HCT116 (cell line): ENCODE measurements at regions not wholly inside any gene's neighbourhood (a gene's known extent, or its start where the extent isn't known, plus 50 kb on each side); places are given as distances from the start of the nearest gene placed in this dataset.

Experiments
- ATAC-seq: fragments of 200-7000 bp; cut with Tn5 transposase; 2 replicates; pipeline ENCODE4 v1.9.1; 2020; ENCODE audit warnings: mild to moderate bottlenecking, moderate library complexity
- BruUV-seq: library from RNA; stranded (reverse); fragments of 400-500 nt; replicated peaks from 2 replicates; lab custom pipeline; 2021; lab: Mats Ljungman, UMichigan
- CTCF ChIA-PET: fragments of 300-600 bp; sonication (Branson Sonifier 250); formaldehyde crosslinking; loops from one replicate; lab custom pipeline; 2021; ENCODE audit warnings: antibody characterized with exemption; lab: Charles Lee
- POLR2A ChIA-PET: fragments of 300-600, 350-600 bp; sonication (Branson Sonifier 250); formaldehyde crosslinking; loops from one replicate; lab custom pipeline; 2021; ENCODE audit warnings: antibody characterized with exemption; lab: Charles Lee
- RAD21 ChIA-PET, 2 experiments: fragments of 300-600 bp; sonication (Branson Sonifier 250); formaldehyde crosslinking; loops; one replicate each; lab custom pipeline; 2023; ENCODE audit warnings: low total read pairs in 2 of 2; ENCODE audit not compliant: uncharacterized antibody in 2 of 2, unreplicated experiment in 2 of 2, low non-redundant PET in 1 of 2; lab: Charles Lee
- DNase-seq: peaks from one replicate; pipeline ENCODE4 v3.0.0-alpha.2; 2010; ENCODE audit warnings: low read depth, low spot score
- H2AFZ ChIP-seq: fragments of 200-600 bp; shearing (Covaris generic), sonication (generic); 2 replicates; pipeline ENCODE4 v1.6.1; 2017; ENCODE audit warnings: low read depth, mixed run types, mixed read lengths, antibody characterized with exemption, low read length; ENCODE audit not compliant: poor library complexity, severe bottlenecking
- H3K27ac ChIP-seq: 2 replicates; pipeline ENCODE4 v1.5.1; 2012; ENCODE audit warnings: low read depth, low read length
- H3K27me3 ChIP-seq: fragments of 200-600 bp; sonication (generic); 2 replicates; pipeline ENCODE4 v1.6.1; 2016; ENCODE audit warnings: mixed run types, low read length, mixed read lengths; ENCODE audit not compliant: insufficient read depth
- H3K36me3 ChIP-seq, 2 experiments: fragments of 200-500 bp in 1 of 2; fragments of 200-600 bp in 1 of 2; sonication (Bioruptor generic) in 1 of 2; sonication (generic) in 1 of 2; 2 replicates each; pipeline versions ENCODE4 v1.5.1 to v1.6.1; 2014 to 2016; ENCODE audit warnings: low read length in 2 of 2, inconsistent platforms in 1 of 2, mixed read lengths in 1 of 2, mixed run types in 1 of 2; ENCODE audit not compliant: insufficient read depth in 2 of 2, control insufficient read depth in 1 of 2
- H3K4me1 ChIP-seq, 2 experiments: fragments of 200-600 bp in 1 of 2; sonication (generic) in 1 of 2; 2 replicates each; pipeline versions ENCODE4 v1.5.1 to v1.6.1; 2012 to 2017; ENCODE audit warnings: low read length in 2 of 2, inconsistent platforms in 1 of 2, mild to moderate bottlenecking in 1 of 2, mixed read lengths in 1 of 2, mixed run types in 1 of 2, moderate library complexity in 1 of 2; ENCODE audit not compliant: insufficient read depth in 2 of 2, control insufficient read depth in 1 of 2
- H3K4me2 ChIP-seq: fragments of 200-600 bp; sonication (generic); 2 replicates; pipeline ENCODE4 v1.6.1; 2017; ENCODE audit warnings: mixed run types, low read length, mixed read lengths
- H3K4me3 ChIP-seq, 2 experiments: fragments of 200-600 bp in 1 of 2; sonication (generic) in 1 of 2; replicated peaks in 1 of 2; 2 replicates each; pipeline ENCODE4 v1.5.1; 2011 to 2016; ENCODE audit warnings: low read length in 2 of 2, control low read depth in 1 of 2, low read depth in 1 of 2, mild to moderate bottlenecking in 1 of 2, mixed read lengths in 1 of 2, mixed run types in 1 of 2
- H3K79me2 ChIP-seq: fragments of 200-600 bp; sonication (generic); 2 replicates; pipeline ENCODE4 v1.6.1; 2017; ENCODE audit warnings: mild to moderate bottlenecking, mixed run types, low read length, moderate library complexity, mixed read lengths; ENCODE audit not compliant: insufficient read depth
- H3K9ac ChIP-seq: fragments of 200-600 bp; sonication (generic); 2 replicates; pipeline ENCODE4 v1.6.1; 2016; ENCODE audit warnings: low read length, mixed read lengths
- H3K9me2 ChIP-seq: fragments of 200-600 bp; sonication (generic), shearing (Covaris generic); 2 replicates; pipeline ENCODE4 v1.6.1; 2017; ENCODE audit warnings: mixed run types, mild to moderate bottlenecking, moderate library complexity; ENCODE audit not compliant: insufficient read depth
- H3K9me3 ChIP-seq, 2 experiments: fragments of 200-500 bp in 1 of 2; fragments of 200-600 bp in 1 of 2; sonication (Bioruptor generic) in 1 of 2; sonication (generic) in 1 of 2; 2 replicates each; pipeline ENCODE4 v1.6.1; 2014 to 2017; ENCODE audit warnings: low read length in 2 of 2, mixed read lengths in 2 of 2, inconsistent platforms in 1 of 2, low read depth in 1 of 2, mild to moderate bottlenecking in 1 of 2, mixed run types in 1 of 2, moderate library complexity in 1 of 2; ENCODE audit not compliant: control insufficient read depth in 1 of 2, insufficient read depth in 1 of 2
- H4K20me1 ChIP-seq: fragments of 200-600 bp; sonication (generic), shearing (Covaris generic); 2 replicates; pipeline ENCODE4 v1.6.1; 2017; ENCODE audit warnings: mixed run types, mild to moderate bottlenecking, moderate library complexity; ENCODE audit not compliant: insufficient read depth
- CBX3 ChIP-seq: IDR thresholded peaks from 2 replicates; pipeline ENCODE4 v1.6.1; 2012; ENCODE audit warnings: low read depth
- CEBPB ChIP-seq: IDR thresholded peaks from 2 replicates; pipeline ENCODE4 v1.6.1; 2012; ENCODE audit warnings: low read depth
- CTCF ChIP-seq, 3 experiments: fragments of 200-600 bp in 1 of 3; sonication (generic) in 1 of 3; IDR thresholded peaks in 2 of 3; conservative IDR thresholded peaks in 1 of 3; 2 replicates each; pipeline ENCODE4 v1.5.1; 2012 to 2017; ENCODE audit warnings: low read depth in 2 of 3, low read length in 2 of 3, antibody characterized with exemption in 1 of 3, borderline replicate concordance in 1 of 3, control low read depth in 1 of 3, mild to moderate bottlenecking in 1 of 3, mixed read lengths in 1 of 3, mixed run types in 1 of 3, moderate library complexity in 1 of 3; ENCODE audit not compliant: insufficient read depth in 1 of 3
- ELF1 ChIP-seq: IDR thresholded peaks from 2 replicates; pipeline ENCODE4 v1.6.1; 2012; ENCODE audit warnings: low read depth, borderline replicate concordance
- EZH2 ChIP-seq: fragments of 200-600 bp; sonication (generic); IDR thresholded peaks from 2 replicates; pipeline ENCODE4 v1.6.1; 2017; ENCODE audit warnings: antibody characterized with exemption, mixed run types
- EZH2phosphoT487 ChIP-seq: fragments of 200-600 bp; IDR thresholded peaks from 2 replicates; pipeline ENCODE4 v1.6.1; 2018; ENCODE audit warnings: antibody characterized with exemption, borderline replicate concordance
- FOSL1 ChIP-seq: IDR thresholded peaks from 2 replicates; pipeline ENCODE4 v1.6.1; 2012; ENCODE audit warnings: low read depth
- JUND ChIP-seq: IDR thresholded peaks from 2 replicates; pipeline ENCODE4 v1.6.1; 2012
- POLR2A ChIP-seq: IDR thresholded peaks from 2 replicates; pipeline ENCODE4 v1.7.0; 2011; ENCODE audit warnings: borderline replicate concordance; ENCODE audit not compliant: insufficient read depth, insufficient read length; ENCODE audit errors: extremely low read depth
- POLR2AphosphoS5 ChIP-seq: IDR thresholded peaks from 2 replicates; pipeline ENCODE4 v1.6.1; 2011; ENCODE audit warnings: mild to moderate bottlenecking, low read depth, low read length, moderate library complexity
- RAD21 ChIP-seq: IDR thresholded peaks from 2 replicates; pipeline ENCODE4 v1.6.1; 2012; ENCODE audit warnings: low read depth, mild to moderate bottlenecking
- REST ChIP-seq: IDR thresholded peaks from 2 replicates; pipeline ENCODE4 v1.6.1; 2012; ENCODE audit warnings: low read depth
- SIN3A ChIP-seq: IDR thresholded peaks from 2 replicates; pipeline ENCODE4 v1.6.1; 2012; ENCODE audit warnings: low read depth
- SP1 ChIP-seq: IDR thresholded peaks from 2 replicates; pipeline ENCODE4 v1.6.1; 2012; ENCODE audit warnings: low read depth
- TCF7L2 ChIP-seq: IDR thresholded peaks from 2 replicates; pipeline ENCODE4 v1.7.0; 2011; ENCODE audit warnings: borderline replicate concordance, inconsistent platforms; ENCODE audit not compliant: insufficient read depth, insufficient read length; ENCODE audit errors: extremely low read depth
- ZNF274 ChIP-seq: fragments of 200-500 bp; sonication (Bioruptor generic); IDR thresholded peaks from 2 replicates; pipeline ENCODE4 v1.6.1; 2014; ENCODE audit warnings: mild to moderate bottlenecking, low read depth, low read length, inconsistent platforms
- intact Hi-C: fragments of 100-400 bp; cut with micrococcal nuclease; formaldehyde crosslinking; loops from 2 replicates; pipeline ENCODE4 v1.10.0; 2022
- TF ChIP-seq, protein P1 (sequence below): IDR thresholded peaks from 2 replicates; pipeline ENCODE4 v1.6.1; 2012
- TF ChIP-seq, protein P2 (sequence below): IDR thresholded peaks from 2 replicates; pipeline ENCODE4 v1.6.1; 2012
- TF ChIP-seq, protein P3 (sequence below): IDR thresholded peaks from 2 replicates; pipeline ENCODE4 v1.6.1; 2011; ENCODE audit warnings: mild to moderate bottlenecking, low read length, moderate library complexity; ENCODE audit not compliant: insufficient replicate concordance; ENCODE audit errors: extremely low read depth

DNA sequence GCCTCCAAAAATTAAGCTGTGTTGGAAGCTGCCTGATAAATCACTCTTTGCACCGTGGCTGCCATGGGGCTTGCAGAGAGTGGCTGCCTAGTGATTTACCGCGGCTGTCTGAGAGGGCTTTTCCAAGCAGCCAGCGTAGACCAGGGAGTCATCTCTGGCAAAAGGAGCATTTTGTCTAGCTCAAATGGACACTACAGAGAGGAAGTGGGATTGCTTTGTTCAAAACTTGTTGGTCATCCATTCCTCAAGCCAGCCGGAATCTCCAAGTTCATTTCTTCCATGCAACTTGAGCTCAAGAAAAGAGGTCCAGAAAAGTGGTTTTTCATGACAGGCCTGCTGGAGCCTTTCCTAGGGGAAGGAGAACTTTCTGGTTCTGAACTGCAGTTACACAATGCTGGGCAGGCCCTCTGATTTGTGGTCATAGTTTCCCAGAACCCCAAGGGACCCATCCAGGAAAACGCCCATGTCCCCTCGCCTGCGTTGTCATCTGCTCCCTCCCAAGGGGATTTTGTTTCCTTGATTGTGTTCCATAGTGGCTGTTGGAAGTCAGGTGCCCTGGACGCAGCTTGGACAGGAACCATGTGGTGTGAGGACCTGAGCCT lies 108.1 kb downstream of the TRIB2 start:
- Histone ChIP-seq H3K4me3 (no peak overlapping the region), H3K9ac (no peak overlapping the region), H4K20me1 (no peaks in the 10 kb centered on the region), H2AFZ (no peak overlapping the region), H3K36me3 (no peaks in the 10 kb centered on the region), H3K4me1 (peaks cover 0 to 16% of the 10 kb centered on the region in 2 experiments; a peak in 2 of 4 replicates), H3K27me3 (no peaks in the 10 kb centered on the region), H3K27ac (no peak overlapping the region), H3K4me2 (0 out of 2 replicates have a peak overlapping the region, but pooled peaks have one; percentile 15), H3K9me2 (no peaks in the 10 kb centered on the region), H3K79me2 (no peaks in the 10 kb centered on the region), H3K9me3 (no peaks in the 10 kb centered on the region)
- DNase-seq (no peak), ATAC-seq (no peak)
- ChIA-PET RAD21 (no interaction called here), CTCF (no interaction called here), POLR2A (no interaction called here)
- intact Hi-C loops: no loop called here
- no peak for TF ChIP-seq POLR2AphosphoS5
- no peak for TF ChIP-seq ZNF274
- TF ChIP-seq, protein P1, sequence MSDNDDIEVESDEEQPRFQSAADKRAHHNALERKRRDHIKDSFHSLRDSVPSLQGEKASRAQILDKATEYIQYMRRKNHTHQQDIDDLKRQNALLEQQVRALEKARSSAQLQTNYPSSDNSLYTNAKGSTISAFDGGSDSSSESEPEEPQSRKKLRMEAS: no peak
- no peak for TF ChIP-seq EZH2
- TF ChIP-seq, protein P2, sequence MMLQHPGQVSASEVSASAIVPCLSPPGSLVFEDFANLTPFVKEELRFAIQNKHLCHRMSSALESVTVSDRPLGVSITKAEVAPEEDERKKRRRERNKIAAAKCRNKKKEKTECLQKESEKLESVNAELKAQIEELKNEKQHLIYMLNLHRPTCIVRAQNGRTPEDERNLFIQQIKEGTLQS: no peak
- TF ChIP-seq RAD21: no peak
- TF ChIP-seq, protein P3, sequence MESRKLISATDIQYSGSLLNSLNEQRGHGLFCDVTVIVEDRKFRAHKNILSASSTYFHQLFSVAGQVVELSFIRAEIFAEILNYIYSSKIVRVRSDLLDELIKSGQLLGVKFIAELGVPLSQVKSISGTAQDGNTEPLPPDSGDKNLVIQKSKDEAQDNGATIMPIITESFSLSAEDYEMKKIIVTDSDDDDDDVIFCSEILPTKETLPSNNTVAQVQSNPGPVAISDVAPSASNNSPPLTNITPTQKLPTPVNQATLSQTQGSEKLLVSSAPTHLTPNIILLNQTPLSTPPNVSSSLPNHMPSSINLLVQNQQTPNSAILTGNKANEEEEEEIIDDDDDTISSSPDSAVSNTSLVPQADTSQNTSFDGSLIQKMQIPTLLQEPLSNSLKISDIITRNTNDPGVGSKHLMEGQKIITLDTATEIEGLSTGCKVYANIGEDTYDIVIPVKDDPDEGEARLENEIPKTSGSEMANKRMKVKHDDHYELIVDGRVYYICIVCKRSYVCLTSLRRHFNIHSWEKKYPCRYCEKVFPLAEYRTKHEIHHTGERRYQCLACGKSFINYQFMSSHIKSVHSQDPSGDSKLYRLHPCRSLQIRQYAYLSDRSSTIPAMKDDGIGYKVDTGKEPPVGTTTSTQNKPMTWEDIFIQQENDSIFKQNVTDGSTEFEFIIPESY: no peak
- TF ChIP-seq SIN3A: no peak
- no peak for TF ChIP-seq CTCF (IDR thresholded peaks at IDR 0.05 in 2 of 3, conservative IDR thresholded peaks at IDR 0.05 in 1 of 3; ENCODE audit: borderline replicate concordance in 1 of 3, insufficient read depth in 1 of 3, low read depth in 2 of 3, low read length in 2 of 3)
- no peak for TF ChIP-seq SP1
- no peak for TF ChIP-seq EZH2phosphoT487
- no peak for TF ChIP-seq POLR2A
- TF ChIP-seq CBX3: no peak
- TF ChIP-seq TCF7L2: no peak
- no peak for TF ChIP-seq JUND
- no peak for TF ChIP-seq CEBPB
- no peak for TF ChIP-seq ELF1
- TF ChIP-seq FOSL1: no peak
- no peak for TF ChIP-seq REST
- BruUV-seq: no TSS peak
